22Rv1 (cell line): ENCODE measurements at regions not wholly inside any gene's neighbourhood (a gene's known extent, or its start where the extent isn't known, plus 50 kb on each side); places are given as distances from the start of the nearest gene placed in this dataset.

Experiments used
- ZFX ChIP-seq: fragments of 450-650 bp; IDR thresholded peaks from 2 replicates; pipeline ENCODE4 v1.6.1; 2017; ENCODE audit warnings: antibody characterized with exemption, borderline replicate concordance
- TF ChIP-seq, protein P1 (sequence below): fragments of 450-650 bp; IDR thresholded peaks from 2 replicates; pipeline ENCODE4 v1.5.1; 2017; ENCODE audit warnings: mild to moderate bottlenecking

DNA sequence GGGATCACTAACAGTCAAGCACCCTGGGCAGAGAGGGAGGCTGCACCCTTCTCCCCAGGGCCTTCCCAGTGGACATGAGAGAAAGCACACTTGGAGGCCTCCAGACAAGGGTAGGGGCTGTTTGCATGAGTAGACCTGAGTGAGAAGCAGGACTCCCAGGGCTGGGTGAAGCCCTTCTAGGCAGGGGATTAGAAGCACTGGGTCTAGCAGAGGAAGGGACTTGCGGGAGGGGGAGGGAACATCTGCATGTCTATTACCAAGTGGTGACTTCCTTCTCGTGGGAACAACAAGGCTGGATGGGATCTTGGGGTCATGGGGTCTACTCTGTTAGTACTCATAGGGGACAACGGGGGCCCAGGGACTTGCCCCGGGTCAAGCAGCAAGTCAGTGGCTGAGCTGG lies 67.8 kb downstream of the EMX2 start:
- TF ChIP-seq, protein P1, sequence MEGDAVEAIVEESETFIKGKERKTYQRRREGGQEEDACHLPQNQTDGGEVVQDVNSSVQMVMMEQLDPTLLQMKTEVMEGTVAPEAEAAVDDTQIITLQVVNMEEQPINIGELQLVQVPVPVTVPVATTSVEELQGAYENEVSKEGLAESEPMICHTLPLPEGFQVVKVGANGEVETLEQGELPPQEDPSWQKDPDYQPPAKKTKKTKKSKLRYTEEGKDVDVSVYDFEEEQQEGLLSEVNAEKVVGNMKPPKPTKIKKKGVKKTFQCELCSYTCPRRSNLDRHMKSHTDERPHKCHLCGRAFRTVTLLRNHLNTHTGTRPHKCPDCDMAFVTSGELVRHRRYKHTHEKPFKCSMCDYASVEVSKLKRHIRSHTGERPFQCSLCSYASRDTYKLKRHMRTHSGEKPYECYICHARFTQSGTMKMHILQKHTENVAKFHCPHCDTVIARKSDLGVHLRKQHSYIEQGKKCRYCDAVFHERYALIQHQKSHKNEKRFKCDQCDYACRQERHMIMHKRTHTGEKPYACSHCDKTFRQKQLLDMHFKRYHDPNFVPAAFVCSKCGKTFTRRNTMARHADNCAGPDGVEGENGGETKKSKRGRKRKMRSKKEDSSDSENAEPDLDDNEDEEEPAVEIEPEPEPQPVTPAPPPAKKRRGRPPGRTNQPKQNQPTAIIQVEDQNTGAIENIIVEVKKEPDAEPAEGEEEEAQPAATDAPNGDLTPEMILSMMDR: no peak
- TF ChIP-seq ZFX: no peak
